Aorta (tissue), 5 donors: ENCODE measurements at regions not wholly inside any gene's neighbourhood (a gene's known extent, or its start where the extent isn't known, plus 50 kb on each side); places are given as distances from the start of the nearest gene placed in this dataset.

Experiments
- ATAC-seq: fragments of 200-7000 bp; cut with Tn5 transposase; one replicate; pipeline ENCODE4 v1.9.1; 2022; ENCODE audit warnings: moderate library complexity; ENCODE audit not compliant: low FRiP score
- DNase-seq, 2 donors: peaks; one replicate each; pipeline ENCODE4 v3.0.0-alpha.2; 2020
- H3K27ac ChIP-seq, 2 donors: one replicate each; pipeline ENCODE4 v1.5.1; 2013; ENCODE audit warnings: low read length in 2 of 2, mild to moderate bottlenecking in 2 of 2, moderate library complexity in 2 of 2, control low read depth in 1 of 2, inconsistent platforms in 1 of 2, low read depth in 1 of 2
- H3K27me3 ChIP-seq, 2 donors: one replicate each; pipeline ENCODE4 v1.6.1; 2013; ENCODE audit warnings: control low read depth in 1 of 2, low read length in 1 of 2, mild to moderate bottlenecking in 1 of 2, moderate library complexity in 1 of 2; ENCODE audit not compliant: insufficient read depth in 2 of 2, control insufficient read depth in 1 of 2
- H3K36me3 ChIP-seq, 2 donors: one replicate each; pipeline ENCODE4 v1.6.1; 2013; ENCODE audit warnings: control low read depth in 1 of 2, low read length in 1 of 2, mild to moderate bottlenecking in 1 of 2; ENCODE audit not compliant: insufficient read depth in 2 of 2, control insufficient read depth in 1 of 2
- H3K4me1 ChIP-seq, 2 donors: one replicate each; pipeline ENCODE4 v1.6.1; 2013; ENCODE audit warnings: low read length in 2 of 2, control low read depth in 1 of 2, mild to moderate bottlenecking in 1 of 2, moderate library complexity in 1 of 2; ENCODE audit not compliant: insufficient read depth in 2 of 2, control insufficient read depth in 1 of 2
- H3K4me3 ChIP-seq, 2 donors: one replicate each; pipeline ENCODE4 v1.5.1; 2013; ENCODE audit warnings: low read length in 2 of 2, control low read depth in 1 of 2, mild to moderate bottlenecking in 1 of 2
- H3K9me3 ChIP-seq: one replicate; pipeline ENCODE4 v1.6.1; 2013; ENCODE audit warnings: mild to moderate bottlenecking, low read length; ENCODE audit not compliant: control insufficient read depth
- WGBS, 2 donors: extraction: QIAGEN DNeasy Blood & Tissue Kit; methylation state at CpG; one replicate each; pipeline ENCODE4 v1.1.7; 2013; 5-methylcytosine and 5-hydroxymethylcytosine counted together
- intact Hi-C, 2 donors: fragments of 100-400 bp; cut with DNase I; formaldehyde crosslinking; loops; one replicate each; pipeline versions ENCODE4 v1.14.2 to v1.15.0; 2022
- donor health status: healthy with polysubstance abuse.
- donor health status: Bipolar disorder and iron deficiency.
- donor health status: DM: no; HTN: no; CAD: no.
- donor health status: DM: no; HTN: no; CAD: no.
- donor health status: DM: yes; HTN: yes; CAD: no.

- H3K27me3 ChIP-seq: no peaks in the 10 kb centered on the region
- 81% methylated on average over 14 of the region's 14 CpGs for WGBS, 2 donors
- H3K9me3 ChIP-seq: no peaks in the 10 kb centered on the region
- ATAC-seq (no peak), DNase-seq (no peak)
- intact Hi-C loops: no loop called here
- no peak overlapping the region for H3K4me3 ChIP-seq
- no peaks in the 10 kb centered on the region for H3K4me1 ChIP-seq
- H3K36me3 ChIP-seq: no peaks in the 10 kb centered on the region
- H3K27ac ChIP-seq: no peak overlapping the region
Observed at GRCh38 chr1:5563861-5564577, 428.2 kb downstream of the NPHP4 start.

- Histone ChIP-seq H3K27ac (no peak overlapping the region), H3K9me3 (peaks cover 2% of the 10 kb centered on the region), H3K4me1 (no peaks in the 10 kb centered on the region), H3K27me3 (no peaks in the 10 kb centered on the region), H3K36me3 (no peaks in the 10 kb centered on the region), H3K4me3 (no peak overlapping the region)
- 46 to 78% methylated on average over 4 of the region's 4 CpGs for WGBS, 2 donors
- no peak for ATAC-seq
- no peak for DNase-seq
- intact Hi-C loops: no loop called here
Observed at GRCh38 chr1:5562769-5563168, 429.5 kb downstream of the NPHP4 start.

- H3K4me1 ChIP-seq: no peaks in the 10 kb centered on the region
- intact Hi-C loops: no loop called here
- peaks cover 3% of the 10 kb centered on the region for H3K9me3 ChIP-seq
- H3K36me3 ChIP-seq: no peaks in the 10 kb centered on the region
- 69 to 81% methylated on average over 3 of the region's 3 CpGs for whole genome bisulfite sequencing, 2 donors
- DNase-seq: no peak
- H3K27ac ChIP-seq: no peak overlapping the region
- no peaks in the 10 kb centered on the region for H3K27me3 ChIP-seq
- H3K4me3 ChIP-seq: no peak overlapping the region
- ATAC-seq: no peak
Observed at GRCh38 chr1:5562331-5562730, 429.9 kb downstream of the NPHP4 start.

- Histone ChIP-seq H3K4me3 (no peak overlapping the region), H3K4me1 (no peaks in the 10 kb centered on the region), H3K9me3 (peaks cover 3% of the 10 kb centered on the region), H3K27me3 (no peaks in the 10 kb centered on the region), H3K36me3 (no peaks in the 10 kb centered on the region), H3K27ac (no peak overlapping the region)
- DNase-seq: no peak
- intact Hi-C loops: no loop called here
- no peak for ATAC-seq
- WGBS, 2 donors: 63 to 69% methylated on average over 2 of the region's 2 CpGs
Observed at GRCh38 chr1:5559078-5559477, 433.1 kb downstream of the NPHP4 start.

GRCh38 chr1:5555853-5556252 is 436.4 kb downstream of the NPHP4 start:
- WGBS, 2 donors: 82 to 88% methylated on average over 9 of the region's 9 CpGs
- no peak for DNase-seq
- peaks cover 3% of the 10 kb centered on the region for H3K9me3 ChIP-seq
- no peak overlapping the region for H3K4me3 ChIP-seq
- no peak for ATAC-seq
- intact Hi-C loops: no loop called here
- no peaks in the 10 kb centered on the region for H3K4me1 ChIP-seq
- no peak overlapping the region for H3K27ac ChIP-seq
- H3K36me3 ChIP-seq: no peaks in the 10 kb centered on the region
- H3K27me3 ChIP-seq: no peaks in the 10 kb centered on the region

- WGBS, 2 donors: 75 to 79% methylated on average over 5 of the region's 5 CpGs
- Histone ChIP-seq H3K4me1 (no peaks in the 10 kb centered on the region), H3K27me3 (no peaks in the 10 kb centered on the region), H3K4me3 (no peak overlapping the region), H3K9me3 (peaks cover 3% of the 10 kb centered on the region), H3K27ac (no peak overlapping the region), H3K36me3 (no peaks in the 10 kb centered on the region)
- ATAC-seq (no peak), DNase-seq (no peak)
- intact Hi-C loops: no loop called here
Observed at GRCh38 chr1:5554784-5555183, 437.4 kb downstream of the NPHP4 start.

GRCh38 chr1:5554111-5554510 is 438.1 kb downstream of the NPHP4 start:
- ATAC-seq (no peak), DNase-seq (no peak)
- intact Hi-C loops: no loop called here
- 61 to 62% methylated on average over 6 of the region's 6 CpGs for WGBS, 2 donors
- H3K36me3 ChIP-seq: no peaks in the 10 kb centered on the region
- H3K4me1 ChIP-seq: no peaks in the 10 kb centered on the region
- H3K27ac ChIP-seq: no peak overlapping the region
- peaks cover 3% of the 10 kb centered on the region for H3K9me3 ChIP-seq
- H3K27me3 ChIP-seq: no peaks in the 10 kb centered on the region
- no peak overlapping the region for H3K4me3 ChIP-seq

- Histone ChIP-seq H3K36me3 (no peaks in the 10 kb centered on the region), H3K27ac (no peak overlapping the region), H3K4me1 (no peaks in the 10 kb centered on the region), H3K27me3 (no peaks in the 10 kb centered on the region), H3K4me3 (no peak overlapping the region), H3K9me3 (peaks cover 2% of the 10 kb centered on the region)
- DNase-seq (no peak), ATAC-seq (no peak)
- 41 to 64% methylated on average over 3 of the region's 3 CpGs for WGBS, 2 donors
- intact Hi-C loops: no loop called here
Observed at GRCh38 chr1:5552787-5553484, 439.3 kb downstream of the NPHP4 start.
